ENCODE measurements at regions not wholly inside any gene's neighbourhood (a gene's known extent, or its start where the extent isn't known, plus 50 kb on each side); places are given as distances from the start of the nearest gene placed in this dataset.

DNA sequence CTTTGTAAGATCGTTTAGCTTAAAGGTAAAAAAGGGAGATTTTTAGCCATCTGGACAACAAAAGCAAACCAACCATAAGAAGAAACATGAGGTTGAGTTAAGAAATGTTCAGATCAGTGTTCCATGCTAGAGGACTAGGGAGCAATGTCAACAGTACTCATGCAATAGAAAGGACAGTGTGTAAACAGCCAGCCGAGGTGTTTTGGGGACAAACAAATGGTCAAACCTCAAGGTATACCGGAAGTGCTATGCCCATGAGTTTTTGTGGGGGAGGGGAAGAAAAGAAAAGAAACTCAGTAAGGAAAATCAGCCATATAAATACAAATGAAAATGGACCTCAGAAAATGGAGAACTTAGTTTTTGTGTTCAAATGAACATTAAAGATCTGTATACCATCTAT, 289.5 kb upstream of the GRM7 start:
- no peaks in the 10 kb centered on the region for H3K27me3 ChIP-seq (ENCODE audit: control insufficient read depth, insufficient read depth, low read length)
- intact Hi-C loops (cut with micrococcal nuclease): no loop called here
- Mint-ChIP-seq H3K9me3 (peaks cover 11 to 17% of the 10 kb centered on the region in 2 donors), H3K27me3 (ENCODE audit: low read depth in 2 of 2) (no peaks in the 10 kb centered on the region), H3K4me3 (no peak overlapping the region), H3K4me1 (no peaks in the 10 kb centered on the region), H3K36me3 (no peaks in the 10 kb centered on the region), H3K27ac (no peak overlapping the region)
- no peaks in the 10 kb centered on the region for H3K4me1 ChIP-seq (ENCODE audit: control insufficient read depth, insufficient read depth, low read length)
- TF ChIP-seq, protein P1, sequence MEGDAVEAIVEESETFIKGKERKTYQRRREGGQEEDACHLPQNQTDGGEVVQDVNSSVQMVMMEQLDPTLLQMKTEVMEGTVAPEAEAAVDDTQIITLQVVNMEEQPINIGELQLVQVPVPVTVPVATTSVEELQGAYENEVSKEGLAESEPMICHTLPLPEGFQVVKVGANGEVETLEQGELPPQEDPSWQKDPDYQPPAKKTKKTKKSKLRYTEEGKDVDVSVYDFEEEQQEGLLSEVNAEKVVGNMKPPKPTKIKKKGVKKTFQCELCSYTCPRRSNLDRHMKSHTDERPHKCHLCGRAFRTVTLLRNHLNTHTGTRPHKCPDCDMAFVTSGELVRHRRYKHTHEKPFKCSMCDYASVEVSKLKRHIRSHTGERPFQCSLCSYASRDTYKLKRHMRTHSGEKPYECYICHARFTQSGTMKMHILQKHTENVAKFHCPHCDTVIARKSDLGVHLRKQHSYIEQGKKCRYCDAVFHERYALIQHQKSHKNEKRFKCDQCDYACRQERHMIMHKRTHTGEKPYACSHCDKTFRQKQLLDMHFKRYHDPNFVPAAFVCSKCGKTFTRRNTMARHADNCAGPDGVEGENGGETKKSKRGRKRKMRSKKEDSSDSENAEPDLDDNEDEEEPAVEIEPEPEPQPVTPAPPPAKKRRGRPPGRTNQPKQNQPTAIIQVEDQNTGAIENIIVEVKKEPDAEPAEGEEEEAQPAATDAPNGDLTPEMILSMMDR (IDR thresholded peaks at IDR 0.05): no peak
- WGBS (ENCODE audit: insufficient coverage): 86% methylated on average over 2 of the region's 3 CpGs
- DNase-seq (no peak), ATAC-seq (no peak)
- H3K27ac ChIP-seq (ENCODE audit: low read length): no peak overlapping the region
- H3K9me3 ChIP-seq (ENCODE audit: control insufficient read depth, insufficient read depth, low read length): peaks cover 4% of the 10 kb centered on the region
- no peak overlapping the region for H3K4me3 ChIP-seq (ENCODE audit: low read length)
- no peaks in the 10 kb centered on the region for H3K36me3 ChIP-seq (ENCODE audit: control insufficient read depth, insufficient read depth, low read length)

DNA sequence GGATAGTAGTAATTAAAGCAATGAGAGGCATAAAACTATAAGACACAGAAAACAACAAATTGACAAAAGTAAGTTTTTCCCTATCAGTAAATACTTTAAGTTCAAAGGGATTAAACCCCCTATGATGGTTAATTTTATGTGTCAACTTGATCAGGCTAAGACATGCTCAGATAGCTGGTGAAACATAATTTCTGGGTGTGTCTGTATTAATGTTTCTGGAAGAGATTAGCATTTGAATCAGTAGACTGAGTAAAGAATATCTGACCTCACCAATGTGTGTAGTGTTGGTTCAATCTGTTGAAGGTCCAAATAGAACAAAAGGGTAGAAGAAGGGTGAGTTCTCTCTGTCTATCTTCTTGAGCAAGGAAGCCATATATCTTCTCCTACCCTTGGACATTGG, 283.3 kb upstream of the GRM7 start:
- Mint-ChIP-seq H3K4me3 (no peak overlapping the region), H3K27me3 (ENCODE audit: low read depth in 2 of 2) (no peaks in the 10 kb centered on the region), H3K36me3 (no peaks in the 10 kb centered on the region), H3K9me3 (peaks cover 9 to 19% of the 10 kb centered on the region in 2 donors), H3K4me1 (no peaks in the 10 kb centered on the region), H3K27ac (no peak overlapping the region)
- Histone ChIP-seq H3K4me3 (ENCODE audit: low read length) (no peak overlapping the region), H3K27me3 (ENCODE audit: control insufficient read depth, insufficient read depth, low read length) (no peaks in the 10 kb centered on the region), H3K9me3 (ENCODE audit: control insufficient read depth, insufficient read depth, low read length) (peaks cover 4% of the 10 kb centered on the region), H3K27ac (ENCODE audit: low read length) (no peak overlapping the region), H3K4me1 (ENCODE audit: control insufficient read depth, insufficient read depth, low read length) (no peaks in the 10 kb centered on the region), H3K36me3 (ENCODE audit: control insufficient read depth, insufficient read depth, low read length) (no peaks in the 10 kb centered on the region)
- intact Hi-C loops (cut with micrococcal nuclease): no loop called here
- TF ChIP-seq, protein P1 (IDR thresholded peaks at IDR 0.05): no peak
- DNase-seq: no peak
- ATAC-seq: no peak

DNA sequence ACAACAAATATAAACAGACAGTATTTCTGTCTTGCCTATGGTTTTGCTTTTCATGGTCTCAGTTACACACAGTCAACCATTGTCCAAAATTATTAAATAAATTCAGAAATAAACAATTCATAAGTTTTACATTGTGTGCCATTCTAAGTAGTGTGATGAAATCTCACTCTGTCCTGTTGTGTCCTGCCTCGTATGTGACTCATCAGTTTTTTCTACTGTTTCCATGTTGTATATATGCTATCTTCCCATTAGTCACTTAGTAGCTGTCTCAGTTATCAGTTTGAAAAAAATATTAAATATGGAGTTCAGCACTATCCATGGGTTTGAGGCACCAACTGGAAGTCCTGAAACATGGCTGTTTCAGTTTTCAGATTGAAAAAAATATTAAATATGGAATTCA, 282.4 kb upstream of the GRM7 start:
- WGBS (ENCODE audit: insufficient coverage): no CpG with 5 or more reads among the region's 1 CpG
- Histone ChIP-seq H3K27me3 (ENCODE audit: control insufficient read depth, insufficient read depth, low read length) (no peaks in the 10 kb centered on the region), H3K4me3 (ENCODE audit: low read length) (no peak overlapping the region), H3K9me3 (ENCODE audit: control insufficient read depth, insufficient read depth, low read length) (no peaks in the 10 kb centered on the region), H3K36me3 (ENCODE audit: control insufficient read depth, insufficient read depth, low read length) (no peaks in the 10 kb centered on the region), H3K4me1 (ENCODE audit: control insufficient read depth, insufficient read depth, low read length) (no peaks in the 10 kb centered on the region), H3K27ac (ENCODE audit: low read length) (no peak overlapping the region)
- DNase-seq: no peak
- TF ChIP-seq, protein P1 (IDR thresholded peaks at IDR 0.05): no peak
- Mint-ChIP-seq H3K27me3 (ENCODE audit: low read depth in 2 of 2) (no peaks in the 10 kb centered on the region), H3K4me3 (no peak overlapping the region), H3K9me3 (peaks cover 12 to 22% of the 10 kb centered on the region in 2 donors), H3K4me1 (no peaks in the 10 kb centered on the region), H3K27ac (no peak overlapping the region), H3K36me3 (no peaks in the 10 kb centered on the region)
- no peak for ATAC-seq
- intact Hi-C loops (cut with micrococcal nuclease): no loop called here

DNA sequence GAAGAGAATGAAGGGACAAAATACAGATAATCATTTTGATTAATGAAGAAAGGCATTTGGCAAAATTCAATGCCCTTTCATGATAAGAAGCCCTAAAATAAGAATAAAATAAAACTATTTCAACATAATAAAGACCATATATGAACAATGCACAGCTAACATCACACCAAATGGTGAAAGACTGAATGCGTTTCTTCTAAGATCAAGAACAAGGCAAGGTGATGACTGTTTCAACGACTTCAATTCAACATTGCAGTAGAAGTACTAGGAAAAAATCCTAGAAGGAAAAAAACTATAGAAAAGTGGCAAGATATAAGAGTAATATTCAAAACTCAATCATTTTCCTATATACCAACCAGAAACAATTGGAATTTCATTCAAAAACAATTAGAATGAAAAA, 280.1 kb upstream of the GRM7 start:
- Histone ChIP-seq H3K27me3 (ENCODE audit: control insufficient read depth, insufficient read depth, low read length) (no peaks in the 10 kb centered on the region), H3K27ac (ENCODE audit: low read length) (no peak overlapping the region), H3K4me1 (ENCODE audit: control insufficient read depth, insufficient read depth, low read length) (no peaks in the 10 kb centered on the region), H3K9me3 (ENCODE audit: control insufficient read depth, insufficient read depth, low read length) (peaks cover 4% of the 10 kb centered on the region), H3K36me3 (ENCODE audit: control insufficient read depth, insufficient read depth, low read length) (no peaks in the 10 kb centered on the region), H3K4me3 (ENCODE audit: low read length) (no peak overlapping the region)
- TF ChIP-seq, protein P1 (IDR thresholded peaks at IDR 0.05): no peak
- H3K36me3 Mint-ChIP-seq: no peaks in the 10 kb centered on the region
- intact Hi-C loops (cut with micrococcal nuclease): no loop called here
- no peaks in the 10 kb centered on the region for H3K4me1 Mint-ChIP-seq
- ATAC-seq (no peak), DNase-seq (no peak)
- no peak overlapping the region for H3K4me3 Mint-ChIP-seq
- H3K27me3 Mint-ChIP-seq (ENCODE audit: low read depth in 2 of 2): no peaks in the 10 kb centered on the region
- WGBS (ENCODE audit: insufficient coverage): no CpG with 5 or more reads among the region's 2 CpGs
- peaks cover 12 to 25% of the 10 kb centered on the region in 2 donors for H3K9me3 Mint-ChIP-seq
- H3K27ac Mint-ChIP-seq: no peak overlapping the region

All from natural killer cell (primary cell).